RKO (cell line): ENCODE measurements at regions not wholly inside any gene's neighbourhood (a gene's known extent, or its start where the extent isn't known, plus 50 kb on each side); places are given as distances from the start of the nearest gene placed in this dataset.

ENCODE experiments used
- DNase-seq: peaks from one replicate; pipeline ENCODE4 v3.0.0-alpha.2; 2016; ENCODE audit warnings: low spot score

DNA sequence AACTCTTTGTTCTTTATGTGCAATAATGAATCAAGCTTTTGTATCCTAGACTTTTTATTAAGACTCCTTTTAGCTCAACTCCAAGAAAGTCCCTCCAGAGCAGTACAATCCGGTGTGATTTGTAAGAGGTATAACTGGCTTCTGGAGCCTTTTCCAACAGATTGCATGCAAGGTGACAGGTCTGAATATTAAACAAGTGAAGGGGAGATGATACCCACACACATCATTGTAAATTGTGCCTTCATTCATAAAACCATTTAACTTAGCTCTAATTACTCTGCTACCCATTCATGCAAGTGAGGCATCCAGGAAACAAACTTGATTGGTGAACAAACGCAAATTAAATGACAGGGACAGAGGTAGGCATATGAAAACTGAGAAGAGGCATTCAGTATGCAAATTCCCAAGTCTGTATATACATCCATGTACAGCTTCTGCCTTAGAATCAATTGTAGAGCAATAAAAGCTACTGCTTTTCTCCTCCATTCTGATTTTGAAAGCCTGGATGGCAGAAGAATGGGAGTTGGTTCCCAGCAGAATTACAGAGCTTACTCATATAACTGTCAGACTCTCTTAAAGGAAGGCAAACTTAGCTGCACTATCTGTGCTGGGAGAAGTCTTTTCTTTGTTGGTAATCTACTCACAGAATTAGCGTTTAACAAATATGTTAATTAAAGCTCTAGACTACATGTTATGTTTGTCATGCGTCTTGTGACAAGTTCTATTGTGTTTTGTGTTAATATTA lies 261.0 kb upstream of the CDH6 start:
- no peak for DNase-seq

DNA sequence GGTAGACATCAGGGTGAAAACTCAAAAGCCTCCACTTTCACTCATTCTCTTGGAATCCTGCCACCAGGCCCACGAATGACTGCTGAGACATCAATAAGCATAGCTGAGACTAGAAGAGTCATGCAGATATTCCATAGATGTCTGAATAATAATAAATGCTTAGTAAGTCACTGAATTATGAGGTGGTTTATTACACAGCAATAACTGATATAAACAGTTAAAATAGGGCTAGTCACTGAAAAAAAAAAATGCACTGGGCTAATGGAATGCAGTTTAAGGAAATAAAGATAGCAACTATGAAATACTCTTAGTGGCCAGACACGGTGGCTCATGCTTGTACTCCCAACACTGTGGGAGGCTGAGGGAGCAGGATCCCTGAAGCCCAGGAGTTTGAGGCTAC lies 262.8 kb upstream of the CDH6 start:
- no peak for DNase-seq

DNA sequence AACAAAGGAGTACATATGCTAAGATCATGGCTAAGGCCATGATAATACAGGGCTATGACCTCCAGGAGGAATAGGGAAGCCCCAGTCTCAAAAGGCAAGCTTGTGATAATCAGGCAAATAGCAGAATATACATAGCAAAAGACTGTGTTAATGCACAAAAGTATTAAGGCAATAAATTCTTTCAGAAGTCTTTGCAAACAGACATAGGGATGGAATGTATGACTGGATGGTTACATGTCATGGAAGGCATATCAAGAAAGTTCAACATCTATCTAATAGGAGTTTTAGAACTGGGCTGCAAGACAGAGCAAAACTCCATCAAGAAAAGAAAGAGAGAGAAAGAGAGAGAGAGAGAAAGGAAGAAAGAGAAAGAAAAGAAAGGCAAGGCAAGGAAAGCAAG lies 264.5 kb upstream of the CDH6 start:
- DNase-seq = no peak

DNA sequence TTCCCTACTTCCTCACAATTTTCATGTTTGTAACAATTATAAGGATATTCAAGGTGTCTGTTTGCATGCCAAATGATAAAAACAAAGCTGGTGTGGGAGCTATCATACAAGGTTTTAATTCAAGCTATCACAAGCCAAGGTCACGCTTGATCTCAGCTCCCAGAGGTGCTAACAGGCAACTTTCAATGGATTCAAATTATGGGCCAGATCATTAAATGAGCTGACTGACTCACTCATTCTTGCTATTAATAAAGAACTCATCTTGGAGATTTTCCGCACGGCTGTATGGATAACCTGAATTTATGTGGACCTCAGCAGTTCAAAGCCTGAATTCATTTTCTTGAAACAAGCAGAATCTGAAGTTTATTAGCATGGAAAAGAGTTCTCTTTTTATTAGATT lies 267.3 kb upstream of the CDH6 start:
- DNase-seq = no peak

DNA sequence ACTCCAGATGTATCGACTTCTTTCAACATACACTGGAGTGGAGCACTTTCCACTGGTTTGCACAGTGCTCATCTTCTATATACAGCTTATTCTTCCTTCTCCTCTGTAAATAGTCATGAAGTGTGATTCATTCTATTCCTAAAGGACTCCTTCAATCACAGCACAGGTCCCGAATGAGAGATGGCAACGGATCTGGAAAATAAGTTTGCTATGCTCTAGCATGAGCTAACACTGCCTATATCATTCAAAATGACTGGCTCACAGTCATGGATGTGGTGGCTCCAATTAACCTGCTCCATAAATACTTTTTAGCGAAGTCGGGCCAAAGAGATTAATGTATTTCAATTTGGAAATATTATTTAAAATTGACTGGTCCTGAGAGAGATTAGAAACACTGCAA lies 272.1 kb upstream of the CDH6 start:
- DNase-seq = no peak

DNA sequence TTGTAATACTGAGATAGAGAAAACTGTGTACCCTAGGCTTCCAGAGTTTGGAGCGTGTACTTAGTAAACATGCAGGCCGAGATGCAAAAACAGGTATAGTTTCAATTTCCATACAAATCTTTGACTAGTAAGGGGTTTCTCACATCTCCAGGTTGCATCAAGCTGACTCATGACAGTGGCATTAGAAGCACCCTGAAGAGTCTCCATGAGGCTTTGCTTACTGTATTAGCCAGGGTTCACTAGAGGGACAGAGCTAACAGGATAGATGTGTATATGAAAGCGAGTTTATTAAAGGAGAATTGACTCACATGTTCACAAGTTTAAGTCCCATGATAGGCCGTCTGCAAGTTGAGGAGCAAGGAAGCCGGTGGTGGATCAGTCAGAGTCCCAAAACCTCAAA lies 275.3 kb upstream of the CDH6 start:
- no peak for DNase-seq

DNA sequence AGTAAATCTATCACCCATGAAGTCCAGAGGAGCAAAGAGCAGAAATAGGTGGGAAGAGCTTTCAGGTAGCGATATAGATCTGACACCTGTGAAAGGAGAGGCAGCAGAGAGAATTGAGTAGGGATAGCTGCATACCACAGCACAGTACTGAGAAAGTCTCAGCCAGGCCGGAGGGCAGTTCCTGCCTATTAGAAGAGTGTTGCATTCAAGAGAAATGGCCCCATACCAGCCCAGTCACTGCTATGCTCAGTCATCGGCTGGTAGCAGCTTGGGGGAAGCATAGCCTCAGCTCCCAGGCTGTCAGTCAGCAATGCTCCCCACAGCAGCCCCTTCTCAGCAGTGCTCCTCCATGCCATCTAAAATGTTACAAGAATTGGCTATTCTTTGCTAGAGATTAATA lies 285.1 kb upstream of the CDH6 start:
- no peak for DNase-seq

DNA sequence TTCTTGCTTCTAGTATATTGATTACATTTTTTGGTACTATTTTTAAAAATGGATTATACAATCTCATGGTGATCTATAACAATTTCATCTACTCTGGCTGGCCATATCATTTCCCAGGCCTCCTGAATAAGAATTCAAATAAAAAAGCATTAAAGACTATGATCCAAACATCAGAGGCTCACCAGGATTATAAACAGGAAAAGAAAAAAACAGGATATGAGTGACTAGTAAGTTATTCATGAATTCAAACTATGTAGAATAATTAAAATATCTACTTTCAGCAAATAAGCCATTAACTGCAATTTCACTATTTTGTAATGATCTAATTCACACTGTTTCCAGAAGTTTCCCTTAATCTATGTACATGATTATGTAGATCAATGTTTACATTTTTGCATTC lies 293.1 kb upstream of the CDH6 start:
- DNase-seq = no peak

DNA sequence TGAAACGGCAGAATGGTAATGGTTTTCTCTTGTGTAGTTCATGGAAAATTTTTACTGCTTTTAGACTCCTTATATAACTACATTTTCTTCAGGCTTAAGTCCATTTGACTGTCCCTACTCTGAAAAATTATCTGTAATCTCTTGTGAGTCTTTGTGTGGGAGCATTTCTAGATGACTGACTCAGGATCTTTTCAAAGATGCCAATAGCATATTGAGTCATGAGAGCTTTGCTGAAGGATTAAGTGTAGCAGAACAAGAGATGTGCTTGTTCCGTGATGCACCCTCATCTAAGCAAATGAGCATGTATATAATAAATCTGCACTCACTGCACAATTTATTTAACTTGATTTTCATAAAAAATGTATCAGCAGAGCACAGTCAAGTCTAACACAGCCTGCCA lies 298.7 kb upstream of the CDH6 start:
- DNase-seq = peak; percentile 4

DNA sequence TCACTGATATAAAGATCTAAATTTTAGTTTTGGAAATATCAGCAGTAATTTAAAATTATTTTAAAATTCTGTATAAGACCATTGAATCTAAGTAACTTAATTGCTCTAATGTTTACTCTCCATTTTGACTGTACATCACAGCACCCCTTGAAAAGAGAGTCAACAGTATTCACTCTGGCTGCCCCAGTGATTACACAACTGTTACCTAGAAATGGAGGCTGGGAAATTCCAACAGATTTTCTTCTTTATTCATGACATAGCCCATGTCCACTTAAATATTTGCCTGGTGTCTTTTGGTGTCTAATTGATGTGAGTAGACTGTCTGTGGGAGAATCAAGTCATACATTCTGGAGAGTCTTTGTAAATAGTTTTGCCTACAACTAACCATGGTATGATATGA lies 301.8 kb upstream of the CDH6 start:
- no peak for DNase-seq

DNA sequence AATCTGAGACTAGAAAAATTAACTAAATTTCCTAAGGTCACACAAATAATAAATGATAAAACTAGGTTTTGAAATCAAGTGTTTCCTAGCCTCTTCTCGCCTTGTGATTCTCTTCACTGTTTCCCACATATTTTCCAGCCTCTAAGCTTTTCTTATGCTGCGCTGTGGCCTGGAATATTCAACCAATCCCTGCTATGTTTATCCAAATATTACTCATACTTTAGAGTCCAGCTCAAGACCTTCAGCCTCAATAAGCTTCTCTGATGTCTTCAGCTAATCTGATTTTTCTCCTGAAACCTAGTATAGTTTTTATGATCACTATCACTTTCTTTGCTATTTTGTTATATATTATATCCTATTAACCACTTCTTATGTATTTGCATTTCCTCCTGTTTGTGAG lies 303.1 kb upstream of the CDH6 start:
- DNase-seq = no peak

DNA sequence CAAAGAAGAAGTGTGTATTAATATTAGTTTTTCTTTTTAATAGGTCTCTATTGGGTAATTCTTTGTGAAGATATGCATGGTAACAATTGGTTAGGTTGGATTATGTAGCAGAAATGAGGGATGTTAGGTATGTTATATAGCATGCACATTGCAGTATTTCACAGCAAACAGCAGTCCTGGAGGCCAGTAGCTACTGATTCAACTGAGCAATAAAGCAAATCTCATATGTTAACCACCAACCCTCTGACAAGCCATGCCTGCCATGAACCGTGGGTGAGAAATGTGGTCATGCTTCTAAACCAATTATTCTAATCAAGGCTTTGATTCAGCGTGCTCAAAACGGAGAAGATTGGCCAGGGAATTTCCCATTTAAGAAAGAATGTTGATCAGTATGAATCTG lies 313.0 kb upstream of the CDH6 start:
- DNase-seq = no peak

DNA sequence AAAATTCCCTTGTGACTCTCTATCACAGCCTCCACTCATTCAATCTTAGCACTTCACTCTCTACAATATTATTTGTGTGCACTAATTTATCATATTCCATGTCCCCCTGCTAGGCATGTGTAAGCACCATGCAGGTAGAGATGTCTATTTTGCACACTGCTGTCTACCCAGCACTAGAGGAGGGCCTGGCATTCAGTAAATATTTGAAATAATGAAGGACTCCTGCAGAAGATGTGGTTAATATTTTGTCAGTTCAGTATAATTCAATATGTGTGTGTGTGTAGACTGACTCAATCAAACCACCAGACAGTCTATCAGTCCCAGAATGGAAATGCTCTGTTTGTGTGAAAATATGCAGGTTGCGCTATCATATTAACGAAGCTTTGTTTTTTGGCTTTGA lies 313.6 kb upstream of the CDH6 start:
- no peak for DNase-seq

DNA sequence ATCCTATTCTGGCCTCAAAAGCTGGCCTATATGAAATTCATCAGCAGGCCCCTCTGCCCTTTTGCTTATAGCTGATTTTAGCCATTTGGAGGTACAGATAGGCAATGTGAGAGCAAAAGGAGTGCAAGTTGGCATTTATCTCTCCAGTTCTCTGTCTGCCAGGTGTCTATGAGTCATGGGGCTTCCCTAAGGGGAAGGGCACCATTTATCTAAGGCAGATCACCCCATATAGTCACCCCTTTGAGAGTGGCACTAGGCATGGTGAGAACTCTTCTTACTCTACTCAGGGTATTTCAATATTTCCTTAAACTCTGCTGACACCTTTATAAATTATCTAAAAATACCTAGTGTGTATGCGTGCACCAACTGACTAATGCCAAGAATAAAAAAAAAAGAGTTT lies 314.7 kb upstream of the CDH6 start:
- no peak for DNase-seq

DNA sequence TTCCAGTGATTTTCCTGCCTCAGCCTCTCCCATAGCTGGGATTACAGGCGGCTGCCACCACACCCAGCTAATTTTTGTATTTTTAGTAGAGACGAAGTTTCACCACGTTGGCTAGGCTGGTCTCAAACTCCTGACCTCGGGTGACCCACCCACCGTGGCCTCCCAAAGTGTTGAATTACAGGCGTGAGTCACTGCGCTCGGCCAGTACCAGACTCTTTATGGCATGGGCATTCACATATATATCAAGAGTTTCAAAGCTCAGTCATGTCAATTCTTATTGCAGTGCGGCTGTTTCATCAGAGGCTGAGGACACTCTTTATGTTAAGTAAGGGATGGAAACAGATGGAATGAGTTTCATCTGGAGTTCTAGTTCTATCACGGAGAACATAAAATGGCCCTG lies 315.2 kb upstream of the CDH6 start:
- no peak for DNase-seq

DNA sequence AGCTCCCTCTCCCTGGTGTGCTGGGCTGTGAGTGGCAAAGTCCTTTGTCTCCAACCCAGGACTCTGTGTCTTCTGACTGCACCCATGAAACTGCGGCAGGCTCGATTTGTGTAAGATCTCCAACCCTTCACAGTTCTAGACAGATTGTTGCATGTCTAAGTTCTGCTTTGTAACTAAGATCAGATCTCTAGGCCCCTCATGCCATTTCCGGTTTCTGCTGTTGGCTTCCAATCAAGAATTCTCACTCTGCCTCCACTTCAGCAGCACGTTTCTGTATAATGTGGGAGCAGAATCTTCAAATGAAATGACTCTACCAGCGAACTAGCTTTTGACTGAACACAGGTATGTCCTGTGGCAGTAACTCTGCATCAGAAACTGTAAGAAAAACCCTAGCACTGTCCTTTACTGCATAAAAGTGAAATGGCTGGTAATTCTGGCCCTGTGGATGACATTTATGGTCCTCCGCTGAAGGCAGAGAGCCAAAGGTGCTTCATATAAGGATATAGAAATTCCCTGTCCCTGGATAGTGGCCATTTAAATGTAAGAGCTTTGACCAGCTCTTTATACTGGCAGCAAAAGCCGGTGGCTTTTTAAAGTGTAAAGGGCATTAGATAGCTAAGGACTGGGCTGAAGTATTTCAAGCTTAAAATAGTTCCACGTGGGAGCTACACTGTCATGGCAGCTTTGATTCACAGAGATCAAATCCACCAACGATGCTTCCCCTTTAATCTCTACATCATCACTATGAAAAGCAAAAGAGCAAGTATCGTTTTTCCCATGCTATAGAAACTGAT lies 319.0 kb upstream of the CDH6 start:
- no peak for DNase-seq

DNA sequence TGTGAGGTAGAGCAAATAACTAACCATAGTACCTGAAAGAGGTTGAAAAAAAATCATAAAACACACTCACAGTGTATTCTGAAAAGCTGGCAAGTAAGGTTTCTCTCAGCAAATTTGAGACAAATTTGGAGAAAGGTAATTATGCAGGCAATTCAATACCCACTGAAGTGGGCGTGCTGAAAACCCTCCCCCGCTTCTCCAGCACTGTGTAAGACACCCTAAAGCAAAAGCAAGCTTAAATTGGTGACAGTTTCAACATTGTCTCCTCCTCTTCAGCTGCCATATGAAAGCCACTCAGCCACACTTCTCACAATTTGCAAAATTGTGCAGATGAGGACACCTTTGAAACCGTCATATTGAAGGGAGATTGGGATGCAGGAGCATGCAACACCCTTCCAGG lies 322.3 kb upstream of the CDH6 start:
- no peak for DNase-seq

DNA sequence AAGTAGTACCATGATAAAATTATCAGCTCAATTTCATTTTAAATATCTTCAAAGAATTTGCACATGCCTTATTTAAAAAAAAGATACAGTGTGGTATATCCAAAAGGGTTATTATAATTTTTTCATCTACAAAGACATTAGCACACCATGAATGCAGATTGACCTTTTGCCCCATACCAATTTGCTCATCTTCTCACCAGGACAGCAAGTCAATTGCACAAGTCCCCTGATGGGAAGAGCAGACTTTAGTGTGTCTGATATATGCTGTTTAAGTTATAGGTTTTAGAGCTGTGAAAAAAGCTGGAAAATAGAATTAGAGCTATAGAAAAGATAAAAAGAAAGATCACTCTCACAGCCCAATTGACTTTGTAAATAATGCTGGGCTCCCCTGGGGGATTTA lies 325.8 kb upstream of the CDH6 start:
- DNase-seq = no peak

DNA sequence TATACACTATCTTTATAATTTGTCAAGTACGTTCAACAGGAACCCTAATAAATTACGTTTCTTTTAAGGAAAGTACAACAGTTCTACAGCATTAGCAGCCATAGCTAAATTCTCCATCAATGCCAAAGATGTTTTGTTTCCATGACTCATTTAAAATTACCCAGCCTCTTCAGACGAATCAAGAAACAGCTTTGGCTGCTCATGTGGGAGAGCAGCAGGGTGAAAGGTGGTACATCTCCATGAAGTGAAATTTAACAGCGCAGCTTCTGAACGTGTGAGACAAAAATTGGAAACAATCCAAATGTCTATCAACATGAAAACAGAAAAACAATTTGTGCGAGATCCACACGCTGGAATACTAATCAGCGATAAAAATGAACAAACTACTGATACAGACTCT lies 327.3 kb upstream of the CDH6 start:
- DNase-seq = no peak

DNA sequence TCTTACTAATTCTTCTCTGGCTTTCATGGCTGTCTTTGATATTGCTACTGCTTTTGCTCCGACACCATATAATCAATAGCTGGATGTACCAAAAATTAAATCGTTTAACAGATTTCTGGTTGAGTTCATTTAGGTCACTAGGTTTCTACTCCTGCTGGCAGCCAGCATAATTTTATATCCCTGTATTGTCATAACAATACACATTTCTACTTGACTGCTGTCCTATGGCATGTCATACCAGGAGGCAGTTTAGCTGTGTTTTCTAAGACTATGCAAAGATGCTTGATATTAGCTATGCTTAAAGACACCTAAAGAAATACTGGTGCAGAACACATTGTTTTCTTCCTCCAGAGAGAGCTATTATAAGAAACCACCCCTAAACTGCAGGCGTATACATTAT lies 337.2 kb upstream of the CDH6 start:
- DNase-seq = no peak

DNA sequence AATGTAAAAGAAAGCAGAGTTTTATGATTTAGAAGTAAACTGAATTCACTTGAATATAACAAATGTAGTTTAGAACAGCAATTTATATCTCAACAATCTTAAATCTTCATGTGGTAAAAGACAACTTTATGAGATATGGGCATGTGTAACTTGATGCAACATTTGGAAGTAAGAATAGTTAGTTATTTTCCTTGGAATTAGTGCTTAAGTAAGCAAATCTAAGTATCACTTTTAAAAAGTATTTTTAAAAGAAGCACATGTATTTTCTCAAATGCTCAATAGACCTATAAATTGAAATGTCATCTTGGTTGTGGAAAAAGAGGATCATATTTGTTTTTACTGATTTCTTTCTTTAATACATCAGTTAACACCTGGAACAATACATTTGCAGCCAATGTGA lies 340.3 kb upstream of the CDH6 start:
- DNase-seq = no peak

DNA sequence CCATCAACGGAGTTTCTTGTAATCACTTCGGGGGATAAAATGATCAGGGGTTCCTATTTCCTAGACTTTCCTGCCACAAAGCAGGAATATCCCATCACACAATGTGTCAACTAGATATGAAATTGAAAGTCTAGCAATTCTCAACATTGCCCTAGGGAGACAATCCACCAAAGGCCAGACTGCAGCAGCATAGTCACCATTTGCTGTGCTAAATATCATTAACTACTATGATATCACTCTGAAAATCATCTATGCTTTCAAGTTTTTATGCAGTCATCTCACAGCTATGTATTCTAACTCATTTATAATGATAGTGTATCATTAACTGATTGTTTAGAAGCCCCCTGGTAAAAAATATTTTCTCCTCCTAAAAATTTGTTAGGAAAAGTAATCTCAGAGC lies 342.6 kb upstream of the CDH6 start:
- no peak for DNase-seq

DNA sequence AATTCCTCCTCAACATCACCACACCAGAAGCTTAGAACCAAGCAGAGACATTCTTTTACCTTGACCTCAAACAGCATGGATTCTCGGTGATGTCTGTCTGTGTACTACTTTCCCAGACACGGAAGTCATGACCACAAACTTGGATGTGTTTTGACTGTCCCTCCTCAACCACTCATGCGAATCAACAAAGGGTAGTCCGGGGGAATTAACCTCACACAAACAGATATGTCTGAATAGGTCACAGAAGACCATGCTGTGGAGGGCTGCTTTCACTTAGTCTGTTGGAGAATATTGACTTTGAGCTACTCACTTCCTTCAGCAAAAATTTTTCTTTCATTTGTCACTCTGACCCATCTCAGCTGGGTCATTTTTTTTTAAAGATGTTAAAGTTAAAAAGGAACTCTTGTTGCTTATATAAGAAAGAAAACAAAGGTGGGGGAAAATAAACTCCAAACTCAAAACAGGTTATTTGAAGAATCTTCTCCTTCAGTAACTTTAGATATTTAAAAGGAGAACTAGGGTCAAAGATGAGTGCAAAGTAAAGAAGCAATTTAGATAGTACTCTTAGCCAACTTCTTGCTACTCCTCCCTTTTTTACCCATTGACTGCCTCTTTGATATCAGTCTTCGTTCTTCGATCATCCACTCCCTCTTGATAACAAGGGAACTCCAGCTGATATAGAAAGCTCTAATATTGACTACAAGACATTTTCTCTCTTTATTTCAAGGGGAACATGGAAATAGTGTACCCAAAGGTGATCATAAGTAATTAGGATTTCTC lies 343.4 kb upstream of the CDH6 start:
- DNase-seq = peak; percentile 11
